Breast epithelium (tissue), 4 donors: ENCODE measurements at regions not wholly inside any gene's neighbourhood (a gene's known extent, or its start where the extent isn't known, plus 50 kb on each side); places are given as distances from the start of the nearest gene placed in this dataset.

ENCODE experiments used
- DNase-seq, 2 donors: peaks; one replicate each; pipeline ENCODE4 v3.0.0-alpha.2; 2019; ENCODE audit warnings: low spot score in 2 of 2
- H3K27ac ChIP-seq, 2 donors: fragments of 200-600 bp; sonication (generic) in 1 of 2; one replicate each; pipeline ENCODE4 v1.5.1; 2016 to 2019; ENCODE audit warnings: mild to moderate bottlenecking in 1 of 2
- H3K27me3 ChIP-seq, 2 donors: fragments of 200-600 bp; sonication (generic) in 1 of 2; one replicate each; pipeline versions ENCODE4 v1.5.1 to v1.6.0; 2017 to 2019; ENCODE audit warnings: control low read depth in 1 of 2, mild to moderate bottlenecking in 1 of 2
- H3K36me3 ChIP-seq: fragments of 200-600 bp; one replicate; pipeline ENCODE4 v1.5.1; 2019
- H3K4me1 ChIP-seq, 2 donors: fragments of 200-600 bp; sonication (generic); one replicate each; pipeline ENCODE4 v1.5.1; 2016 to 2019; ENCODE audit warnings: control low read depth in 1 of 2
- H3K4me3 ChIP-seq, 3 donors: fragments of 200-600 bp; sonication (generic); 1 replicate in 2 of 3; 2 replicates in 1 of 3; pipeline ENCODE4 v1.5.1; 2016 to 2019; ENCODE audit warnings: mild to moderate bottlenecking in 3 of 3, moderate library complexity in 2 of 3
- H3K9me3 ChIP-seq, 2 donors: fragments of 200-600 bp; sonication (generic) in 1 of 2; one replicate each; pipeline ENCODE4 v1.5.1; 2016 to 2019; ENCODE audit warnings: control low read depth in 1 of 2
- POLR2A ChIP-seq: fragments of 450-650 bp; IDR thresholded peaks from one replicate; pipeline ENCODE4 v1.6.1; 2016; ENCODE audit warnings: antibody characterized with exemption, mild to moderate bottlenecking, moderate library complexity
- POLR2AphosphoS5 ChIP-seq, 3 donors: sonication (generic); formaldehyde crosslinking; IDR thresholded peaks; one replicate each; pipeline ENCODE4 v1.6.1; 2017; ENCODE audit warnings: antibody characterized with exemption in 3 of 3
- intact Hi-C: fragments of 100-400 bp; cut with DNase I; formaldehyde crosslinking; loops from one replicate; pipeline ENCODE4 v1.15.1; 2023; ENCODE audit warnings: low total_unique reads
- TF ChIP-seq, protein P1 (sequence below), 3 donors: fragments of 450-650 bp; IDR thresholded peaks; one replicate each; pipeline ENCODE4 v1.5.1; 2016 to 2017; ENCODE audit warnings: antibody characterized with exemption in 3 of 3, mild to moderate bottlenecking in 3 of 3, moderate library complexity in 3 of 3

DNA sequence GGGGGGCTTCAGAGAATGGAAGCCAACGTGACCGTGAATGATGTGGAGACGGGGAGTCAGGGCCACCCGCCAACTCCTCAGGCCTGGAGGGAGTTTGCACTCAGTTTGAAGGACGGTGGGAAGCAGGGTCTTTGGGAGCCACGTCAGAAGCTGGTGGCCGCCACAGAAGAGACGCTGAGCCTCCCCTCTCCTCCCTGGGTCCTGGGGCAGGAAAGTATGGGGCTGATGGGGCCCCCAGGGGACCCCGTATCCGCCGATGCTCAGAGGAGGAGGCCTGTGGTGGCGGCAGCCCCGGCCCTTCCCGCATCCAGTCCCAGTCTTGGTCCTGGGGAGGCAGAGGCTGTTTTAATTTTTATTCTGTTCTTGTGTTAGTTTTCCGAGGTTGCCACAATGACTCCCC, 188.6 kb upstream of the C1orf174 start:
- Histone ChIP-seq H3K4me3 (no peak overlapping the region), H3K4me1 (no peaks in the 10 kb centered on the region), H3K27ac (no peak overlapping the region), H3K9me3 (peaks cover 16 to 22% of the 10 kb centered on the region in 2 donors), H3K27me3 (peaks cover 0 to 4% of the 10 kb centered on the region in 2 donors), H3K36me3 (no peaks in the 10 kb centered on the region)
- TF ChIP-seq, protein P1, sequence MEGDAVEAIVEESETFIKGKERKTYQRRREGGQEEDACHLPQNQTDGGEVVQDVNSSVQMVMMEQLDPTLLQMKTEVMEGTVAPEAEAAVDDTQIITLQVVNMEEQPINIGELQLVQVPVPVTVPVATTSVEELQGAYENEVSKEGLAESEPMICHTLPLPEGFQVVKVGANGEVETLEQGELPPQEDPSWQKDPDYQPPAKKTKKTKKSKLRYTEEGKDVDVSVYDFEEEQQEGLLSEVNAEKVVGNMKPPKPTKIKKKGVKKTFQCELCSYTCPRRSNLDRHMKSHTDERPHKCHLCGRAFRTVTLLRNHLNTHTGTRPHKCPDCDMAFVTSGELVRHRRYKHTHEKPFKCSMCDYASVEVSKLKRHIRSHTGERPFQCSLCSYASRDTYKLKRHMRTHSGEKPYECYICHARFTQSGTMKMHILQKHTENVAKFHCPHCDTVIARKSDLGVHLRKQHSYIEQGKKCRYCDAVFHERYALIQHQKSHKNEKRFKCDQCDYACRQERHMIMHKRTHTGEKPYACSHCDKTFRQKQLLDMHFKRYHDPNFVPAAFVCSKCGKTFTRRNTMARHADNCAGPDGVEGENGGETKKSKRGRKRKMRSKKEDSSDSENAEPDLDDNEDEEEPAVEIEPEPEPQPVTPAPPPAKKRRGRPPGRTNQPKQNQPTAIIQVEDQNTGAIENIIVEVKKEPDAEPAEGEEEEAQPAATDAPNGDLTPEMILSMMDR (IDR thresholded peaks at IDR 0.05), result no peak
- TF ChIP-seq POLR2AphosphoS5 (IDR thresholded peaks at IDR 0.05) (no peak), POLR2A (no peak)
- peak in 1 of 2 donors; percentile 31 for DNase-seq
- intact Hi-C loops, result no loop called here

DNA sequence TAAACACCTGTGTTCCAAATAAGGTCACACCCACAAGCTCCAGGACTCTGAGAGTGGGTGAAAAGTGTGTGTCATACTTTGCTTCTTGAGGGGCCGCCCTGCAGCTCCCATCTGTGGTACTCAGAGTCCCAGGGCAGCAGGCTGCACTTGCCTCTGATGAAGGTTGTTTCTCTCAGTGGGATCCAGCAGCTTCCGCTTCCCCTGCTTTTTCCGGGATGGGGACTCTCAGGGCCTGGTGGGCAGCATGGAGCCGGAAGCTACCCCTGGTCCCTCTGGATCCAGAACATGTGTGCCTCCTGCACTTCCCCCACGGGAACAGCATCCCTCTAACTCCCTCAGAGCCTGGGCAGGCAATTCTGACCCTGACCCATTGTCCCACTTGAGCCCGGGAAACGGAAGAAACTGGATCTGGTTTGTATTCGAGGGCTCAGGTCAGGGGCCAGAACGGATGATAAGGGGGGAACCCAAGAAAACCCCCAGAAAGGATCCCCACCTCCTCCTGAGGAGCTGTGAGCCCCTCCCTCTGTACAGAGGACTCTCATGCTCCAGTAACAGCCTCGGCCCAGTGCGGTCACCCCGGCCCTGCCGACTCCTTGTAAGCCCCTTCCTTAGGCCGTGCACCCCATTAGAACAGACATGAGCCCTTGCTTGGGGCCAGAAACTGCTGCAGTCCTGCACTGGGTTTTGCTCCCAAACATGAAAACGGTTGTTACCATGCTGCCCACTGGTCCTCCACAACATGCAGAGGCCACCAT, 189.5 kb upstream of the C1orf174 start:
- peak in 1 of 2 donors; percentile 40 for DNase-seq
- H3K36me3 ChIP-seq, result no peaks in the 10 kb centered on the region
- H3K9me3 ChIP-seq, result peaks cover 16 to 22% of the 10 kb centered on the region in 2 donors
- peaks cover 0 to 4% of the 10 kb centered on the region in 2 donors for H3K27me3 ChIP-seq
- H3K4me3 ChIP-seq, result no peak overlapping the region
- H3K27ac ChIP-seq, result no peak overlapping the region
- TF ChIP-seq, protein P1 (IDR thresholded peaks at IDR 0.05), result no peak
- TF ChIP-seq POLR2AphosphoS5 (IDR thresholded peaks at IDR 0.05) (no peak), POLR2A (no peak)
- intact Hi-C loops, result no loop called here
- no peaks in the 10 kb centered on the region for H3K4me1 ChIP-seq

DNA sequence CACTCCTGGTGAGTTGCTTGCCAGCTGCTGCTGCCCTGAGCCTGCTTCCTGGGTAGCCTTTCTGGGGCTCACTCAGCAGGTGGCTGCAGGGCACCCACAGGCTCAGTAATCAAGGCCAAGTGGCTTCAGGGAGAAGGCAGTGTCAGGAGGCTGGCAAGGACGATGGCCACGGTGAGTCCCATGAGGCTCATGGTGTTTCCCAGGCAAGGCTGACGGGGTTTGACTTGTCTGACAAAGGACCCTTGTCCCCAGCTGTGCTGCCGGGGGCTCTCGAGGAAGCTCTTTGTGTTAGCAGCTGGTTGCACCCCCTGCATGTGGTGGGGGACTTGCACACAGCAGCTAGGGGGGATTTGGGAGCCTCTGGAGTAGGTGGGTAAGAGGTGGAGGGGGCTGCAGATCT, 190.5 kb upstream of the C1orf174 start:
- TF ChIP-seq, protein P1 (IDR thresholded peaks at IDR 0.05), result no peak
- TF ChIP-seq POLR2AphosphoS5 (IDR thresholded peaks at IDR 0.05) (no peak), POLR2A (no peak)
- Histone ChIP-seq H3K27ac (no peak overlapping the region), H3K36me3 (no peaks in the 10 kb centered on the region), H3K9me3 (peaks cover 18 to 23% of the 10 kb centered on the region in 2 donors), H3K4me1 (no peaks in the 10 kb centered on the region), H3K4me3 (no peak overlapping the region), H3K27me3 (peaks cover 0 to 4% of the 10 kb centered on the region in 2 donors)
- peak in 1 of 2 donors; percentile 43 for DNase-seq
- intact Hi-C loops, result no loop called here

DNA sequence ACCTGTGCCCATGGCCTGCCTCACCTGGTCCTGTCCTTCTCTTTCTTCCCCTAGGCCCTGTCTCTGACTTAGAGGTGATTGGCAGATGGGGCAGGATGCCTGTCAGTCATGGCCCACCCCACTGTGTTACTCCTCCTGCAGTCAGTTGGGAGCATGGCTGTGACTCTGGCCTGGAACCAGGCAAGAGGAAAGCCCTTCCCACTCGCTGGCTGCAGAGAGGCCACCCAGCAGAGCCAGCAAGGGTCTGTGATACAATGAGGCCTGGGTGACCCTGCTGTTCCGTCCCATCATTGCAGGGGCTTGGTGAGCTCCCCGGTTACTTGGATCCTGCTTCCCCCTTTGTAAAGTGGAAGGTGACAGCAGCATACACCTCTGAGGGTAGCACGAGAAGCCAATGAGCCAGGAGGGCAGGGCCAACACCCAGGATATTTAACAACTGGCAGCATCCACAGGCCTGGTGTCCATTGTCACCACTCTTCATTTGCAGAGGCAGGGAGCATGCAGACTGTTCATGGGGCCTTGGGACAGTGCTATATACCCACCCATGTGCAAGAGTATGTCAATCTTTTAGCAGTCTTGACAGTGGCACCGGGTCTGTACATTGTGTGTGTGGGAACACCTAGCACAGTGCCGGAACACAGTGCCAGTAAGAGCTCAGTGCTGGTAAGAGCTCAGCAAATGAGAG, 191.0 kb upstream of the C1orf174 start:
- Histone ChIP-seq H3K27ac (no peak overlapping the region), H3K27me3 (no peaks in the 10 kb centered on the region), H3K4me3 (no peak overlapping the region), H3K9me3 (peaks cover 24 to 29% of the 10 kb centered on the region in 2 donors), H3K36me3 (no peaks in the 10 kb centered on the region), H3K4me1 (no peaks in the 10 kb centered on the region)
- TF ChIP-seq, protein P1 (IDR thresholded peaks at IDR 0.05), result no peak
- TF ChIP-seq POLR2A (no peak), POLR2AphosphoS5 (IDR thresholded peaks at IDR 0.05) (no peak)
- DNase-seq, result peak in 1 of 2 donors; percentile 30
- intact Hi-C loops, result no loop called here

DNA sequence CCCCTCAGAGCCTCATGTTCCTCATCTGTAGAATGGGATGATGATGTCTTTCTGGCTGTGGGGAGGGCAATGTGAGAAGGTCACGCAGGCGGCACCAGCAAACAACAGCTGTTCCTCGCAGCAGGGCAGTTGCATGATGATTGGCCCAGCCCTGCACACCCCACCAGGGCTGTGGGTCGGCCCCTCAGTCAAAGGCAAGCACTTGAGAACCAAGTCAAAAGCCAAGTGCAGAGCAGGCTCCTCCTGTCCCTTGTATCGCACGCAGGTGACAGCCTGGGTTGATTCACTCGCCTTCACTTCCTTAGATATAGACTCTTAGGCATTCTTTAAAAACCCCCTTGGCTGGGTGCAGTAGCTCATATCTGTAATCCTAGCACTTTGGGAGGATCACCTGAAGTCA, 191.9 kb upstream of the C1orf174 start:
- peaks cover 24 to 33% of the 10 kb centered on the region in 2 donors for H3K9me3 ChIP-seq

More for the DNA sequence above, 191.9 kb upstream of the C1orf174 start:
- Histone ChIP-seq H3K4me3 (no peak overlapping the region), H3K36me3 (no peaks in the 10 kb centered on the region), H3K27ac (no peak overlapping the region), H3K27me3 (no peaks in the 10 kb centered on the region), H3K4me1 (no peaks in the 10 kb centered on the region)
- intact Hi-C loops, result no loop called here
- TF ChIP-seq, protein P1 (IDR thresholded peaks at IDR 0.05), result no peak
- no peak for TF ChIP-seq POLR2A
- peak in 1 of 2 donors; percentile 12 for DNase-seq
